ENCODE measurements at regions not wholly inside any gene's neighbourhood (a gene's known extent, or its start where the extent isn't known, plus 50 kb on each side); places are given as distances from the start of the nearest gene placed in this dataset.

GRCh38 chr22:48959496-48959895 lies 868.2 kb downstream of the BRD1 start:
- TF ChIP-seq EP300 (IDR thresholded peaks at IDR 0.05) (no peak), POLR2A (IDR thresholded peaks at IDR 0.05) (no peak), CTCF (IDR thresholded peaks at IDR 0.05) (no peak)
